ENCODE measurements at regions not wholly inside any gene's neighbourhood (a gene's known extent, or its start where the extent isn't known, plus 50 kb on each side); places are given as distances from the start of the nearest gene placed in this dataset.

- TF ChIP-seq ZNF496 (CRISPR knock-in tag; IDR thresholded peaks at IDR 0.05; ENCODE audit: insufficient replicate concordance) = no peak
- TF ChIP-seq SIN3A (IDR thresholded peaks at IDR 0.05; ENCODE audit: borderline replicate concordance, low read depth, low read length) = no peak
- no peak for TF ChIP-seq CTCF (CRISPR knock-in tag; IDR thresholded peaks at IDR 0.05)
- TF ChIP-seq ZNF609 (CRISPR knock-in tag; IDR thresholded peaks at IDR 0.05; ENCODE audit: borderline replicate concordance) = no peak
- no peak for TF ChIP-seq ZBTB4 (CRISPR knock-in tag; IDR thresholded peaks at IDR 0.05; ENCODE audit: borderline replicate concordance)
These were observed 57.9 kb upstream of the LRCH1 start for GRCh38 chr13:46495066-46495465.

Measured in HepG2 (cell line).